GM20431 (cell line): ENCODE measurements at regions not wholly inside any gene's neighbourhood (a gene's known extent, or its start where the extent isn't known, plus 50 kb on each side); places are given as distances from the start of the nearest gene placed in this dataset.

Source experiments
- in situ Hi-C: fragments of 300-500 bp; cut with MseI, MboI; formaldehyde crosslinking; loops from one replicate; pipeline ENCODE4 v1.15.0; 2020; ENCODE audit warnings: low sequenced_read_pairs; ENCODE audit not compliant: unreplicated experiment

DNA sequence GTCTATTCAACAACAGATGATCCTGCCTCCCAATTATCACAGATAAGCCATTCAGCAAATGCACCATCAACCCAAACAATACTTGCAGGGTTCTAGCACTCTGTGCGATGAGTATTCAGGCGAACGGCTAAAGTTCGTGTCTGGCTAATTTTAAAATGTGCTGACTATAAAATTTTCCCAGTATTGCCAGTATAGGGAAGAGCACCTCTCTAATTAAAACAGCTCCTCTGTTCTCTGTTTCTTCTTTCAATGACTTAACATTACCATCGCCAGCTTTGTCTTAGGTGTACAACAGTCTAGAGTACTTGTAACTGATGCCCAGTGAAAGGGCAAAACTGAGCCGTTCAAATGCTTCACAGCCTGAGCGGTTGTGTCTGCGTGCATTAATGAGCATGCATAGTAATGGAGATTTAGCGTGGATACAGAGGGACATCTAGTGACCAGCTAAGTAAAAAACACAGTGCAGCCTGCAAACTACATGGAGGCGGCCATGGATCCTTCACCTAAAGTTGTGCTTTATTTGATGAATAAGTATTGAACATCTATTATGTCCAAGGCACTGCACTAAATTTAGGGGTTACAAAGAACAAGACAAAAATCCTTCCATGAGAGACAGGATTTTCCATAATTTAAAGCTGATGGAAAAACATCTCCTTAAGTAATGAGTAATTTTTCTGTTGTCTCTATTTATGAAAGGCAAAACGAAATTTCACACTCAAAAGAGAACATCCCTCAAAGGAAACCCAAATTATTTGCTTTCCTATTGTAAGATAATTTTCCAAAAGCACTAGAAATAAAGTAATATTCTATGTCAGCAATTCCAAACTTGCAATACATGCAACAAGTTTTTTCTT lies 120.0 kb downstream of the SETD4 start:
- in situ Hi-C loops, result no loop called here

DNA sequence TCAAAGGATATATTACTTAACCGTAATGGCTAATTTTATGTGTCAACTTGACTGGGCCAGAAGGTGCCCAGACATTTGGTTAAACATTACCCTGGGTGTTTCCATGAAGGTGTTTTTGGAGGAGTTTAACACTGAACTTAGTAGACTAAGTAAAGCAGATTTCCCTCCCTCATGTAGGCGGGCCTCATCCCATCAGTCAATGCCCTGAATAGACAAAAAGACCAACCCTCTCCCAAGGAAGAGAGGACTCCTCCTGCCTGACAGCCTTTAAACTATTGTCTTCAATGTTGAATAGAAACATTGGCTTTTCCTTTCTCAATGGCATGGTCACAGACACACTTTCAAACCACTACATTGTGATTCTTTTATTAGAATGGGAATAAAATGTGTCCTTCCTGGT lies 121.9 kb downstream of the SETD4 start:
- in situ Hi-C loops, result no loop called here

DNA sequence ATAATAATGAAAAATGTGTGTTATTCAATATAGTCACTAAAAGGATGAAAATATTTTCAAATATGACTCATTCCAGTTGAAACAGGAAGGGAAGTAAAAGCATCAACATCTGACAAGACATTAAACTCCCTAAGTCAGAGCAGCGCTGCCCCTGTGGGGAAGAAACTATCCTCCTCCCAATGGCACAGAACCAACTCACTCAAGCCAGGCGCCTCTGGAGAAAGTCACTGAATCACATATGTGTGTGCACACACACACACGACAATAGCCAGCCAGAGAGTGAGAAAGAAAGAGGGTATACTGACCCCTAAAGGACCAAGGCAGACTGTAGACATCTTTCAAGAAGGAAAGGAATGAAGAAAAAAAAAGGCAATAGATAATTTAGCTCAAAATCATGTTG lies 126.9 kb downstream of the SETD4 start:
- in situ Hi-C loops, result no loop called here

DNA sequence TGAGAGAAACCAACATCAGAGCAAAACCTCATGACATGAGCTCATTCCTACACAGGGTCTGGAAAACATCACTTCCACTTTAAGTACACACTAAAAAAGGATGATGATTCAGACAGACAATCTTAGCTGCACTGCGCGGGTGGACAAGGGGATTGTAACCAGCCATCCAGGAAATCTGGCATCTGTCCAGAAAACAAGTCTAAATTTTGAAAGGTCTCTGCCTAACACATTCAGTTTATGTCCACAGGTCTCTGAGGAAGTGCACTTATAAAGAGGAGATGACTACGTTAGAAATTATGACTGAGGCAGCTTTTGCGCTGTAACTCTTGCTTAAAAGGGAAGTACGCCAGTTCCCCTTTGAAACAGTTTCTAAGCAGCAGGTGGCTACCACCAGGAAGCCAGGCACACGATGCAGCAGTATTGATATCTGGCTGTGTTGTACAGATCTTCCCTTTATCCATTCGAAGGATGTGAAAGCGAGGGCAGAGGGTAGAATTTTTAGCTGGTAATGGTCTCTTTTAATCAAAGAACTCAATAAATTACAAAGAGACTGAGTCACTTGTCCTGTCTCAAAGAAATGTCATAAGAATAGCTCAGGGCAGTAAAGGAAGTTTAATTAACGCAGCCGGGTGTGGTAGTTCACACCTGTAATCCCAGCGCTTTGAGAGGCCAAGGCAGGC lies 128.0 kb downstream of the SETD4 start:
- in situ Hi-C loops, result no loop called here

DNA sequence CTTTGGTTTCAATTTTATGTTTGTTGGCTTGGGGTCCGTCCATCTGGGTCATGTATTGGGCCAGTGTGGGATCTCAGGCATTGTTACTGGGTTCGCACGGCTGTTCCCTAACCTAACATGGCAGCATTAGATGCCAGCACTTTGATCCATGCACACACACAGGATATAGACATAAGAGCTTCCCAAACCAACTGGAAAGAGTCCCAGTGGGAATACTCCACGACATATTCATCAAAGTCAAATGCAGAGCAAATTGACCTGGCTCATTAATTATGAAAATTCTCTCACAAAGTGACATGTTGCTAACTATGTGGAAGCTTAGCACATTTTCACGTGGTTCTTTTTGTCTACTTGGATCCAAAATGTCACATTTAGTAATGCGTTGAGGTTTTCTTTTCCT lies 130.4 kb downstream of the SETD4 start:
- in situ Hi-C loops, result no loop called here

DNA sequence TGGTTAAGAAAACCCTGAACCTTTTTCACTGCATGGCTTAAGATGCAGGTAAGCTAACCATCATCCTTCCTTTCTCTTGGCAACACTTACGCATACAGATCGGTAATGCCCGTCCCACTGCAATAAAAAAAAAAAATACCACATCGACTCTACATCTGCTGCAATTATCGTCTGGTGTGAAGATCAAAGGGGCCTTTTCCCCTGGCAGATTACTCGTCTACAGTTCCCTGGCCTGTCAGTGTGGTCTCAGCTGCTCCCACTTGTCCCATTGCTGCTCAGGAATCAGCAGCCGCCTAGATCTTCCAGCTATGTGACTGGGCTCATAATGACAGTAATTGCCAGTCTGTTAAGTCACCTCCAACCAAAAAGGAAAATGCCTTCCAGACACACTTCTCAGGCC lies 133.1 kb downstream of the SETD4 start:
- in situ Hi-C loops, result no loop called here

DNA sequence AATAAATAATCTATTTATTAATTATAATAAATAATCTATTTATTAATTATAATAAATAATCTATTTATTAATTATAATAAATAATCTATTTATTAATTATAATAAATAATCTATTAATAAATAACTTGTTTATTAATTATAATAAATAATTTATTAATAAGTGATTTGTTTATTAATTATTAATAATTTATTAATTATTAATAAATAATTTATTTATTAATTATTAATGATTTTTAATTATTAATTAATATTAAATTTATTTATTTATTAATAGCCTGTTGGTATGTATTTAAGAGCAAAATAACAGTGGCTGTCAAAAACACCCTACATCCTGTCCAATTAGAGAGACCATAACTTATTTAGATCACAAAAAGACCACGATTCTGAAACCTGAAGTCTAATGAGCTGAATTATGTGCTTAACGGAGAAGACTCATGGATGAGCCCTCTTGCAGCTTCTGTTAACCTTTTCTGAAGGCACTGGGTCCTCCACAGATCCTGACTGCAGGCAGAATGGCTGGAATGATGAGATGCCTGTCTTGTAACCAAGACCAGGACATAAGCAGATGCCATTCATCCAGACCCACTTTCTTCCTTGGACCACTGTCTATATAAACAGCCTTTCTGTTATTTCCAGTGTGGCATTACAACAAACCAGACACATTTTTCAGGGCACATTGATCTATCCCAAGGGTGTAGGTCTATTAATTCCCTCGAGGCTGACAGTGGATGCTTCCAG lies 134.2 kb downstream of the SETD4 start:
- in situ Hi-C loops, result no loop called here

DNA sequence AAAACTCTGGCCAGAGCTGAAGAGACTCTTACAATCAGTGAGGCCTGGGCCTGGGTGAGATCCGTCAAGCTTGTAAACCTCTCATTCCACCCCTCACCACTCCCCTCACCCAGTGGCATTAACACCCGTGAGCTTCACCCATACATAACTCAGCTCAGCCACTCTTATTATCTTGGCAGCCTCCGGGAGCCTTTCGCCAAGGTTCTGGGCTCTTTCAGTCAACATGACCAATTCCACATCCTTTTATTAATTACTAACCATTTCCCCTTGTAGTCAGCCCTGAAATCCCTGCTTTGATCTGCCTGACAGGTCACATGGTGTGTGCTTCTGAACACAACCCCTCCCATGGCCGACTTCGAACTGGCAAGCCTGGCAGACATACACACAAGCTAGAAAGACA lies 134.8 kb downstream of the SETD4 start:
- in situ Hi-C loops, result no loop called here

DNA sequence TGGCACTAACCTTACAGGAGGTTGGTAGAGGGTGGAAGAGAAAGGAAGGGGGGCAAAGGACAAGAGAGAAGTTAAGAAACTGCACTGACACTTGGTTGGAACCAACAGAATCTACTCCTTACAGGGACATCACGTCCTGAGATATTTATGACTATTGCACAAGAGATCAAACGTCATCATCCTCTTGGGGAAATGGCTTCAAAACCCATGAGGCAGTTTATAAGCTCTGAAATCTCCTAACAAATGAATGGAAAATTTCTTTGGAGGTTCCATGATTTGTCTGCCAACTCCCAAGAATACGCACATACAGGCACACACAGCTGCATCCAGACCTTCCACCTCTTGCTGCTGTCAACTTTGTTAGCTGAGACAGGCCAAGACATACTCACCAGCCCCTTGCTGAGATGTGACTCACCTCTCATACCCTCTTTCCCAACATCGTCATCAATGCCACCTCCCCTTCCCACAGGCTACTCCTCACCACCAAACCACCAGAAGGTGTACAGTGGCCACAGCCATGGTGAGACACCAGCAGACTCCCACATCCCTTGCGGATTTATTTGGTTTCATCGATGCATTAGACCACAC lies 135.5 kb downstream of the SETD4 start:
- in situ Hi-C loops, result no loop called here

DNA sequence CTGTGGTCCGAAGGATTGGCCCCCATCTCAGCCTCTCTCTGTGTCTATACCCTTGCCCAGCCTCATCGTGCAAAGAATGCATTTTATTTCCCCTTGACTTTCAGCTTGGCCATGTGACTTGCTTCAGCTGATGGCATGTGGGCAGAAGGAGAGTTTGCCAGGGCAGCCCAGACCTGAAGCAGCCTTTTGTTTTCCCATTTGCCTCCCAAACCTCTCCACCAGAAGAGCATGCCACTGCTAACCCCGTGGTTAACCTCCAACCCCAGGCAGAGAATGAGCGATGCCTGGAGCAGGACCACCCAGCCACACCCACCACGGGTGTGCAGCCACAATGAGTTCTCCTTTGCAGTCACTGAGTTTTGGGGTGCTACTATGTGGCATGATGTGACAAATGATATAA lies 136.4 kb downstream of the SETD4 start:
- in situ Hi-C loops, result no loop called here

DNA sequence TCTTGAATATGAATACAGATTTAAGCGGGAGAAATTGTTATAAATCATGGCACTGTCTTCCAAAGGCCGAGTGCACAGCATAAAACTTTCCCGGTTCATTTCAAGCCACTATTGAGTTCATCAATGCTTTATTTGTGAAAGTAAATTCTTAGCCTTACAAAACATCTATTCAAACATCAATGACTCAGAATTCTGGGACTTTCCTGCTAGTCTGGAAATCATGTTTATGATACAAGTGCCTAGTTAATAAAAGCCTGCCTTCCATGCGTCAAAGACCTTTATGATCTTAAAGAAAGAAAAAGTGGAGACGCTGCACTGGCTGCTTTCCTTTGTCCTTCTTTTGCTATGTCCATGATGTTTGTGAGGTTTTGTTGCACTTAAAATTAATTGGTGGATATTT lies 137.7 kb downstream of the SETD4 start:
- in situ Hi-C loops, result no loop called here

DNA sequence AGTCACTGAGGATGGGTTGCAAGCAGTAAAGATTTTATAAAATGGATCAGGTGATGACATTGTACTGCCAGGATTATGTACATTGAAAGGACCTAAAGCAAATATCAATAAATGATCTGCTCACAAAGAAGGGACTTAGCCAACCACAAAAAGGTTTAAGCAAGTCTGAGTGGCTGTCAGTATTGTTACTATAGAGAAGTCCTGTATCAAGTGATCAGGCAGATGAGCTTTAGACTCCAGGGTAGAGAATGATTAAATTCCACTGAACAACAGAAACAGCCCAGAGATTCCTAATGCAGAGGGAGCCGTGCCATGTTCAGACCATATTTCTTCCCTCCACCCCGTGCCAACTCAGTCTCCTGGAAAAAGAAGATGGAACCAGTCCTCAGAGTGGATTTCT lies 138.9 kb downstream of the SETD4 start:
- in situ Hi-C loops, result no loop called here

DNA sequence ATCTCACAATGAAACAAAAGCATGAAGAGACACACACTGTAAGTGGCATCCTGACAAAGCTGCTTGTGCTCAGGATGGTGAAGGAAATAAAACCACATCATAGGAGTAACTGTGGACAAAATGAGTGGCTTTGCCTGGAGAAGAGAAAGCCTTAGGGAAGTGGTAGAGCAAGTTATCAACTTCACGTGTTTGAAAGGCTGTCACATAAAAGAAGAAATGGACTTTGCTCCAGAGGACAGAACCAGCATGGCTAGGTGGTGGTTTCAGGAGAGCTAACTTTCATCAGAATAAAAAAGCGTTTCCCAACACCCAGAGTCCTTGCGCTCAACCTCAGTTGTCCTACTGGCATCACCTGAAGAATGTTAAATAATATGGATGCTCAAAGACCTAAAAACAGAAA lies 139.9 kb downstream of the SETD4 start:
- in situ Hi-C loops, result no loop called here

DNA sequence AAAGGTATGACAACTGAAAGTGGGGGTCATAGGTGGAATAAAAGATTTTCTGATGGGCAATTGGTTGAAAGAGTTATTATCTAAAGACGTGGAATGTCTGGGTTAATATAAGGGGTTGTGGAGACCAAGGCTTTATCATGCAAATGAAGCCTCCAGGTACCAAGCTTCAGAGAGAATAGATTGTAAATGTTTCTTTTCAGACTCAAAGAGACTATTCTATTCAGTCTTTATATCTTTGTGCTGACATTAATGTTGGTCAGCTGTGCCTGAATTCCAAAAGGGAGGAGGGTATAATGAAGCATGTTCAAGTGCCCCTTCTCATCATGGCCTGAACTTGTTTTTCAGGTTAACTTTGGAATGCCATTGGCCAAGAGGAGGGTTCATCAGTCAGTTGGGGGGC lies 145.3 kb downstream of the SETD4 start:
- in situ Hi-C loops, result no loop called here

DNA sequence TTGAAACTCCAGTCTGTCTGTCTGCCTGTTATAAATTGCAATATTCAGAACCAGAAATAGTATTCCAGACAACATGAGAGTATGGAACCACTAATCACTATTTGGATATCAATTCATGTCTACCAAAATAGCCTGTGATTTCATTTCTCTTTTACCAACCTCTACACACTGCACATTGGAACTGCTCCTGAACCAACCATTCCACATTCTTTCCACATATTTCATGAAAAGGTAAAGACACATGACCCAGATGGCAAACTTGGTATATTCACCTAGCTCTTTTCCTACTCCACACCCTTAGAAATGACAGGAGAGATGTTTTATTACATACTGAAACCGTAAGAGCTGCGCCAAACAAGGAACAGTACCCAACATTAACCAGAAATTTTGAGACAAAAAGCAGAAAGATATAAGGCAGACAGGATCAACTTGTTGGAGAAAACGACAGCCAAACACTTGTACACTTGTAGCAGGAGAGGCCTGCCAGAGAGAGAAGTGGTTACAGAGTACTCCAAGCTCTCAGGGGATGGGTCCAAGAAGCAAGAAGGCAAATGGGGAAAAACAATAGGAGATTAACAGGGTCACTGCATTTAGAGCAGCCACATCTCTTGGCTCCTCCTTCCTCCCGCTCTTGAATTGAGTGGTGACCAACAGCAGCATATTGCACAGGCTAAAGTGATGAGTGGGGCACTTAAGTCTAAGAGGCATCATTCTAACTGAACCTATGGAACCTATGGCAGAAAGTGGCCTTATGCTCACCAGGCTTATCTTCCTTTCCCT lies 148.7 kb downstream of the SETD4 start:
- in situ Hi-C loops, result no loop called here

DNA sequence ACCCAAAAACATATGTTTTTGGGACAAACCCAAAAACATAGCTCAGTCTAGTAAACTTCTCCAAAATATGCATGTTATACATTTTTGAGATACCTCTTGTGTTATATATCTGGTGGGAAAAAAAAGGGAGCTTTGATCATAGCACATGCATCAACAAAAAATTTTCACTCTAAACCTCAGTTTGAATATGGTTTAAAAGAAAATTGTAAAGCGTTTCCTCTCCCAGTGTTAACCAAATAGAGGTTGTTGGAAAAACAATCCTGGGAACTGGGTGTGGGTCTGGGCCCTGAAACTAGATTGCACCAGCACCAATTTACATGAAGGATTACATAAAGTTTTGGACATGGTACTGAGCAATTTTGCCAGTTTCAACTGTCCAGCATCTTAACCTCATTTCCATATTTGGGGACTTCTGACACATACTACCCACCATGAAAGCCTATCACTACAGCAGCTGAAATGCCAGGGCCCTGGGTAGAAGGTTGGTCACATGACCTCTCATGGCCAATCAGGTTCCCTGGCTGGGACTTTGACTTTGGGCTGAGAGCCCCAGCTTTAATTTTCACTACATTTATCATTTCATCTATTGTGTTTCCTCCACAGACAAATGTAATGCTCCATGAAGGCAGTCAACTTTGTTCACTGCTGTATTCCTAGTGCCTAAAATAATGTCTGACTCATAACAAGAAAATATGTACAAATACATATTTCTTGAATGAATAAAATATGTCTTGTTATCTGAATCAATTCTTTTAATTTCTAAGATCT lies 150.7 kb downstream of the SETD4 start:
- in situ Hi-C loops, result no loop called here

DNA sequence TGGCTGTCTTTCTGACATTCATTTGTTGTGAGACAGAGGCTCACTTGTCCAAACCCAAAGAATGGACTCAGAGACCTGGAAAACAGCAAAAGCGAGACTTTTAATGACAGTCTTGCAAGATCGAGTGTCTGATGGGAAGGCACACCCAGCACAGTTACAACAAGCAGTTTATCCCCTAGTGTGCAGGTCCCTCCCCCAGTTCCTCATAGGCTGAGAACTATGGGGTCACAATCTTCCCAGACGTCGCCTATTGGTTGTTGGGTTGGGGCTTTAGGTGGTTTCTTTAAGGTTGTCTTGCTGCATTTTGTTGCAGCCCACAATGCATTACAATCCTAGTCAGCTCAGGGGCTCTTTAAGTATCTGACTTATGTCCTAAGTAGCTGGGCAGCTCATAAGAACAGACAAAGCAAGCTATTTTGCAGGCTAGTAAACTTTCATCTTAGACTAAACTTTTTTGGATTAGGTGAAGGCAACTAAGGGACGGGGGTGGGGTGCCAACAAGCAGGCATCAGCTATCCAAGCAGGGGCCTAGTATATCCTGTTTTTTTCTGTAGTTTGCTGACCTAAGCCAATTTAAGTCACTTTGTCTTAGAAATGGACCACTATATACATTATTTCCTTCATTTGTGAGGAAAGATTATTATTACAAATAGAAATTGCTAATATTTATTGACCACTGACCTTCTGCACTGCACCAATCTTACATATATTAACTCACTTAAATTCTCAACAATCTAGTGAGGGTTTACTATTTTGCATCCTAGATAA lies 151.8 kb downstream of the SETD4 start:
- in situ Hi-C loops, result no loop called here

DNA sequence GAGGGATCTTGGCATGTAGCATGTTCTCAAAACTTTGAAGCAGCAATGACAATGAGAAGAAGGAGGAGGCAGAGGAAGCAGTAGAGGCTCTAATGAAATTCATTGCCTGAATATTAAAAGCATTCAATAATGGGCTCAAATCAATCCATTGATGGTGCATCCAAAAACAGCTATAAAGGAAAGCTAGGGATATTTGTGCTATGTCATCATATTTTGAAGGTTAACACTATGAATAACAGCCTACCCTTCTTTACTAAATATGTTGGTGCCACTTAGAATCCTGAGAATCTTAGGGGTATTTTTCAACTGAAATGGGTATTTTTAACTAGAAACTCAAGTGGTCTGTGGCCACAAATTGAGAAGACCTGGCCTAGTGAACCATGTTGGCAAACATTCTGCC lies 153.7 kb downstream of the SETD4 start:
- in situ Hi-C loops, result no loop called here

DNA sequence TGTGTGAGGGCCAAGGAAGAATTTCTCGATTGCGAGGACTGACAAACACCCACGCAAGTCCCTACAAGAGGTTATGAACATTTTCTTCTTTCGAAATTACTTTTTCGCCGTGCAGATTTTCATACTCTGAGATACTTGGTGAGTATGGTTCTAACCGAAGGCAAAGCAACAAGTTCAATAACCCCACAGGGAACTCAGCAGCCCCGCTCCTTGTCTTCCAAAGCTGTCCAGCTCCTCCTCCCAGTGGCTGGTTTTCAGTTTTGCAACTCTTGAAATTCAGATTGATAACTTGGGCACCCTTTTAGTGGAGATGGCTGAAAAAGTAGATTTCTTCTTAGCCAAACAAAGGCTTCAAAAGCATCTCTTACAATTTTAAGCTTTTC lies 154.4 kb downstream of the SETD4 start:
- in situ Hi-C loops, result no loop called here
